NCI-H524 treated with DMSO at 0.1 percent for 48 hours (cell line): ENCODE measurements at regions not wholly inside any gene's neighbourhood (a gene's known extent, or its start where the extent isn't known, plus 50 kb on each side); places are given as distances from the start of the nearest gene placed in this dataset.
"Not testable (repeated sequence)": the region's sequence is repeated elsewhere in the genome, so short reads cannot be mapped to it uniquely, and the experiment has no call there.

Source experiments
- DNase-seq: peaks from one replicate; lab custom pipeline; 2025; lab: John Stamatoyannopoulos, UW

DNA sequence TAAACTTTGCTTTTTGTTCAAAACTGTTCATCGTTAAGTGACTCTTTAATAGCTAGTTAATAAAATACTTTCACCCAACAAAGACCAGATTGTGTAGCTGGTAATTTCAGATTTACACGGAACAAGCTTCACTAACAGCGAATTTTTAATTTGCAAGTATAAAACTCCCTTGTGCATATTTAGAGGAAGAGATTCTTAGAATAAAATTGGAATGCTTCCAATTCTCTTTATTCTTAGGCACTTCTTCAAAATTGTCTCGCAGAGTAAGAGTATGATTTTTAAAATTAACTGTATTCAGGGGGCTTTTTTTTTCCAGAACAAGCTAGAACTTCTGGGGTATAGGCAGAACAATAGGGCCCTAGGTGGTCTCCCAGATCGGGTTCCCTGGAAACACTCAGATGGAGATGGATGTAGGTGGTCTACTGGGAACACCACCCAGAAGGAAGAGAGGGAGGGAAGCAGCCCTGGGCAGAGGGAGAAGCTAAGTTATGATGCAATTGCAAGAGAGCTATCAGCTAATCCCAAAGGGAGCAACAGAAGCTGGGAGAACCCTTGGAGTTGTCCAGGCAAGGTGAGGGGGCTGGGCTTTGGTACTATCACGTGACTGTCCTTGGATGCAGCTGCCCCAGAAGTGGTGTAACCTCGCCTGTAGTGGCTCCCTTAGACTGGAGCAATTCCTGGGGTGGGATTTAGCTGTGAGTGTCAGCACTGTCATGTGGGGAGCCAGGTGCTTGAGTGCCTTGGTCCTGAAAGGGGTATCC, 151.7 kb upstream of the ASB18 start:
- DNase-seq = no peak

DNA sequence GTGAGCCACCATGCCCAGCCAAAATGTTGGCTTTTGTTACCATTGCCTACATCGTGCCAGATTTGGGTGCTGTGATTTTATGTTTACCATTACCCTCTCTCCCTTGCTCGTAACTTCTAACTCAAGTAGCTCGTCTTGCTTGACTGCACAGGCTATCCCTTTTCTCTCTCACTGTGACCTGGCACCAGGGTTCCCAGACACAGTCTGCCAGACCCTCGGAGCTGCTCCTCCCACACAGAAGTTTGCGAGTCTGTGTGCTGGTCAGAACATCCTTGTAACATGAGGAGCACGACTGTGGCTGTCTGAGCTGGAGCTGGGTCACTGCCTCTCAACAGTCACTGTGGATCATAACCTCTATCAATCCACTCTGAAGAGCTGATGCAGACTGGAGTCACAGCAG, 152.5 kb upstream of the ACKR3 start:
- no peak for DNase-seq

DNA sequence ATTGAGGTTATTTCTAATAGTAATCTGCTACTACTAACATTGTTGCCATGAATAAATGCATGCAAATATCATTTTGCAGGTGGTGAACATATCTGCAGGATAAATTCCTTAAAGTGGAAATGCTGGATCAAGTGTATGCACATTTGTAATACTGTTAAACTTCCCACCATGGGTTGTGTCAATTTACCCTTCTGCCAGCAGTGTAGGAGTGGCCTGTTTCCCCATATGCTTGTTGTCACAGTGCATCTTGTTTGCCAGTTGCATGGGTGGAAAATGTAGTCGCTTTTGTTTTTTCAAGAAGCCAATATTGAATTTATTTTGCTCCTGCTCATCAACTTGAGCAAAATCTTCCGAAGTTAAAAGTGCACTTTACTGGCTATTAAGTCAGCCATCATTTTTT, 139.0 kb upstream of the ACKR3 start:
- no peak for DNase-seq

DNA sequence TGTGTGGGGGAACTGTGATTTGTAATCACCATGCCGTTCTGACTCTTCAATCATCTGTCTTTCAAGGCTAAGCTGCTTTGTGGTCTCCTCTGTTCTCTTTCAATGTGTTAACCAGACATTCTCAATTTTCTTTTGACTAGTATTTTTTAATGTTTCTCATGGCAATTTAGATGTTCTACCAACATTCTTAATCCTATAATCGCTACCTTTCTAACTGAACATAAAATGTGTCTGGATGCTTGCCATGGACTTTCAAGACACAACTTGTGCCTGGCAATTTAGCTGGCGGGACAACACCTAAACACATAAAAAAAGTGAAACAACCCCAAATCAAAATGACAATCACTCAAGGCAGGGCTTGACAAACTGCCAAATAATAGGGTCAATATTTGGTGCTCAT, 135.0 kb upstream of the ACKR3 start:
- no peak for DNase-seq

DNA sequence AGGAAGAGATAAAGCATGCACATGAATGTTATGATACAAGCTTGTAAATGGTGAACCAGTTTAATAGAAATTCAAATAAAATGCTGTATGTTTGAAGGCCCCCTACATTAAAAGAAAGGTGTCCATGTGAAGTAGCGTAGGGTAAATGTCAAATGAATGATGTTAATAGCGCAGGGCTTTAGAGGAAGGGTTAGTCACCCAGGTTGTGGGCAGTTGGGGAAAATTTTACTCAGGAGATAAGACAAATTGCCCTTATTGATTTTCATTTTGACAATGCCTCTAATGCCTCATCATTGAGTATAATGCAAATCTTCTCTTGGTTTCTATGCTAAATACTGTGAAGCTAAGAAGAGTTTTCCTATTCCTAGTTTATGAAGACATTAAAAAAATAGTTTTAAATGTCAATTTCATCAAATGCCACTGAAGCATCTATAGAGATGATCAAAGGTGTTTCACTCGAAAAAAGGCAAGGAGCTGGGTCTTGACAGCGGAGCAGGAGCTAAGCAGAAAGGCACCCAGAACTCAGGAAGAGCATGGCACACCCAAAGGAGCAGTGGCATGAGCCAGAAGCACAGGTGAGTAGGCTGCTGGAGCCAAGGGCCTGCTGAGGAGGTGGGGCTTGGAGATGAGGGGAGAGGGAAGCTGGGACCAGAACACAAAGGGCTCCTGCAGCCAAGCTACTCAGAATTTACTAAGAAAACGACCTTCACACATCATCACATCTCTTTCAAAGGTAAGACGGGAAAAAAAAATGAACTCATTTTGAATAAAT, 129.3 kb upstream of the ACKR3 start:
- no peak for DNase-seq

DNA sequence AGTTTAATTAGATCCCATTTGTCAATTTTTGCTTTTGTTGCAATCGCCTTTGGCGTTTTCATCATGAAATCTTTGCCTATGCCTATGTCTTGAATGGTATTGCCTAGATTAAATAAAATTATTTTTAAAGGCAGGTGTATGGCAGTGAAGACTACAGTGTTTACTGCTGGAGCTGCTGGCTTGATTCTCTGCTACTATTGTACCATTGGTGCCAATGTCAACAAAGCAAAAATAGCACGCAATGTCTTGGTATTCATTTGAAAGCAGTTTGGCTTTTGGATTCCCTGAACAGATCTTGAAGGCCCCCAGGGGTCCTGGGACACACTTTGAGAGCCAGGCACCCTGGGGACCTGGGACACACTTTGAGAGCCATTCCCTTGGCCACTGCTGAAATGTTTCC, 125.4 kb upstream of the ACKR3 start:
- no peak for DNase-seq

DNA sequence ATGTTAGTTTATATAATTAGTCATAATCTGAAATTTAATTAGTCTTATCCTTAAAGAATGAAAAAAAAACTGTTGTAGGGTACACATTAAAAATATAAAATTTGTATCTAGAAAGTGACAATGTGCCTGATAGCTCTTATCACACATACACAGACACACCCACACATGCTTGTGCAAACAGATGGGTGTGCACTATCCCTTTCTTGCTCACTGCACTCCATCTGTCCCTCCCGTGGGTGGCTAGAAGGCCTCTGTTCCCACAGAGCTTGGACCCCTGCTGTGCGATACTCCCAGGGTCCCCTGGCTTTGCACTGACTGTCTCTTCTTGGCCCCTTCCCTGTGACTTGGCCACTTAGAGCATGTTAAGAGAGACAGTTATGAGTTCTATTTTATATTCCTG, 123.9 kb upstream of the ACKR3 start:
- DNase-seq = no peak

DNA sequence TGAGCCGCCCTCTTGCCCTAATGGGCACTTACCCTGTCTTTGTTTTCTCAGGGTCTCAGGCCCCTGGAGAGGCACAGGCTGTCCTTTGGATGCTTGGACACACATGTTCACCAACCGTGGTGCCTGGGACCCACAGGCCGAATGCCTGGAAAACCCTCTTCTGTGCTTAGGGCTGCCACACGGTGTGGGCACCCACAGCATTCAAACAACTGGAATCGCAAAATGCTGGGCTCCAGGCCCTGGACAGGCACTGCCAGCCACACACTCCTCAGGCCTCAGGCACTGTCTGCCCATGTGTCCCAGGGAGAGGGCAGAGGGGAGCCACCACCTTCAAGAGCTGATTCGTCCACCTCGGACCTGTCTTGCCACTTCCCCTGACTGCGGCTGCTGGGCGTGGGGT, 123.1 kb upstream of the ACKR3 start:
- no peak for DNase-seq

DNA sequence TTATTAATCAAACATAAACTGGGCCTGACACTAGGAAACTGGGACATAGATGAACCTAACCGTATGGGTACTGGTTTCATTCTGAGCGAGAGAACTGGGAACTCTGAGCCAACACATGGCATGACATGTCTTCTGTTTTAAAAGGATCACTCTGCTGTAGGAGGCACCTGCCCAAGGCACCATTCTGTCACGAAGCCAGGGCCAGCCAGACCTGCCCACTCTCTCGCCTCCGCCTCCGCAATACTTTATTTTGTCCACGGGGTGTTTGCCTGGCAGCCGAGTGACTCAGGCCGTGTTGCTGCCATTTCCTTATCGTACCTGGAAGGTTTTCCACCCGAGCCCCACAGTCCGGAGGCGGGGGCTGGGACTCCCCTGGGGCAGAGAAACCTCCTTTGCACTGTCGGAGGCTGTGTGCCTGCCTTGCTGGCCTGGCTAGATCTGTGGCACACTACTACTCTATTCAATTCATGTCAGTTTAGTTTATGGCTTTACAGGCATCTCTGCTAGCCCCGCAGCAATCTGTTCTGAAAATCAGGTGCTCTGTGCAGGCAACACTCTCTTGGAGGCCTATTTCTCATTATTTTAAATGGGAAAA, 120.4 kb upstream of the ACKR3 start:
- no peak for DNase-seq

DNA sequence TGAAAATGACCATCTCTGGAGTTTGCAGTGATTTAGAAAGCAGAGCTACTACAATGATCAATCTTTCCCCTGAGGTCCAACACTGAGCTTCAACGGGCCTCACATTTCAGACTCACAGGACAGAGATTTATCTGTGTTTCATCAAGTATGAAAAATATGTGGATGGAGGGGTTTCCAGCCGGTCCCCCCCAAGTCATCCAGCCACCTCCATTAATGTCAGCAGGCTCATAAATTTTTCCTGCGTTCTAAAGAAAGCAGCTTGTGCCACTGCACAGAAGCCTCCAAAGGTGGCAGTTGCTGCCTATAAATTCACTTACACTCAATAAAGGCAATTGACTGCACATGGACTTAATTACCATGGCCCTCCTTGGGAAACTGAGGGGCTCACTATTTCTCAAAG, 117.4 kb upstream of the ACKR3 start:
- no peak for DNase-seq

DNA sequence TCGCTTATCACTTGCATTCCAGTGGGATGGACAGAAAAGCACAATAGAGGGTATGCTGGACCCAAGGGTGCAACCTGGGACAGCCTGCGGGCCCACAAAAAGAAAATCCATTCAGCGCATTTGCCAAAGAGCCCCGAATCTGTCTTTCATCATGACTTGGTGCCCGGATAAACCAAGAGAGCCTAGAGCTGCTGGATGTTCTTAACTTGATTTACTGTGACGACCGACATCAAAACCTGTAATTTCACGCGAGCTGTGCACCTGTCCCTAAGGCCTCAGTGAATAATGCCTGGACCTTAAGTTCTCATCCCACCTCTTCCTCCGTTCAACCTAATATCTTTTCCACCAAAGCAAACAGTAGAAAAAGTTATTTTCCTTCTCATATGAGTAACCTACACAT, 115.5 kb upstream of the ACKR3 start:
- no peak for DNase-seq

DNA sequence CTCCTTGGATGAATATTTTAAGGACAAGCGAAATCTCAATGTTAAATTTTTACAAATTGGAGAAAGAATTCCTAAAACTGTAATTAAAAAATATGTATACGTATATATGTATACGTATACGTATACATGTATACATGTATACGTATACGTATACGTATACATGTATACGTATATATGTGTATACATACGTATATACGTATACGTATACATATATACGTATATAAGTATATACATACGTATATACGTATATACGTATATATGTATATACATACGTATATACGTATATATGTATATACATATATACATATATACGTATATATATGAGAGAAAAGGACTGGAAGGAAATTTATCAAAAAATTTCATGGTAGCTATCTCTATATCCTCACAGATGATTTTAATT, 110.2 kb upstream of the ACKR3 start:
- no peak for DNase-seq

DNA sequence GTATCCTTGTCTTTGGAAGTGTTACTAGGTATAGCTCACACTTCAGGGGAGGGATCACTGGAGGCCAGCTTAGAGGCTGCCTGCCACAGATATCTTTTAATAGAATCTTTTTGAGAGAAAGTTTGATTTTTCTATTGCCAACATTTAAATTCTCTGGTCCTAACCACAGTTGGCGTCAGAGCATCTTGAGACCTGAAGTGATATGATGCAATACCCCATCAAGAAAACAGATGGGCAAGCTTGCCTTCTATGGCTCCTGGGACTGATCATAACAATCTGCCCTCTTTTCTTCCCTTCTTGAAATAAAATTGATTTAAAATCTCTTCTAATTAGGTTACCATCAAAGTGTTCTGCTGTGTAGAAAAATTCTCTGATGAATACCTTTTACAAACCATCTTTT, 105.5 kb upstream of the ACKR3 start:
- DNase-seq = peak; percentile 15

DNA sequence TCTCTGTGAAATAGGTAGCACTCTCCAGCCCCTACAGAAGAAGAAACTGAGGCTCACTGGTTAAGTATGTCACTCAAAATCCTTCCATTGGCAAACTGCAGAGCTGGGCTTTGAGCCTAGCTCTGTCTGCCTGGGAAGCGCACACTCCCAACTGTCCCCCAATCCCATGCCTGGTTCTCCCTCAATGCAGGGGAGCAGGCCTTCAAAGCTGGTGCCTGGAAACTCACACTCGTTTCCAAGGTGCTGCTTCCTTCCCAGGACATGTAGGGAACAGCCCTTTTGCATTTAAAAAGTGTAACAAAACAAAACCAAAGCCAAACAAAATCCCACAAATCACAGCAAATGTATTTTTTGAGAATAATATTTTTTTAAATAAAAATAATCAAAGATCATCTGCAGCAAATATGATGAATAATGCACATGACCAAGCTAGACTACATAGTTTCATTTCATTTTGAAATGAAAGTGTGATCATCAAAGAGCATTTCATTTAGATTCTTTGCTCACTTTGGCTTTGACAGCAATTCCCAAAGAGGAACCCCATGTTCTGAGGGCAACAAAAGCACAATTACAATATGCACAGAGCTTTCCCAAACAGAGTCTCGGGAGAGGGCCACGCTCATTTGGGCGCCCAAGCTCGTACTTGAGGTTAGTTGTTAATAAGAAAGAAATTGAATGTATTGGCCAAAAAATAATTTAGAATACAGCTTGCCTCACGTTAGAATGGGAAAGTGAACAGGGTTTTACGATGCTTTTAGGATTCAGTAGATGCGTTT, 96.7 kb upstream of the ACKR3 start:
- DNase-seq = no peak

DNA sequence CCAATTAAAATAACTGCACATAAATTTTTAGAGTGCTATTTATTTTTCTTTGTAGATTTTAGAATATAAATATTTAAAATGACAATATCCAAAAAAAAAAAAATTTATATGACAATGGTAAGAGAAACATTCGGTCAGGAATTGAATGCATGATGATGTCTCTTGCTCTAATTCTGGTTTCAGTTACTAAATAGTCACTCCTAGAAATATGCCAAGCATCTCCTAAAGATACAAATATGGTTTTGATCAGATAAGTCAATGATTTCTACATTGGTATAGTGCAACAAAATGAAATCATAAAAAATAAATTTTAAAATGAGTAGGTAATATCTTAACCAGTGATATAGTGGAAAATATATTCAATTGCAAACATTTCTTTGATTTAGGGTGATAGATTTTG, 95.9 kb upstream of the ACKR3 start:
- no peak for DNase-seq

DNA sequence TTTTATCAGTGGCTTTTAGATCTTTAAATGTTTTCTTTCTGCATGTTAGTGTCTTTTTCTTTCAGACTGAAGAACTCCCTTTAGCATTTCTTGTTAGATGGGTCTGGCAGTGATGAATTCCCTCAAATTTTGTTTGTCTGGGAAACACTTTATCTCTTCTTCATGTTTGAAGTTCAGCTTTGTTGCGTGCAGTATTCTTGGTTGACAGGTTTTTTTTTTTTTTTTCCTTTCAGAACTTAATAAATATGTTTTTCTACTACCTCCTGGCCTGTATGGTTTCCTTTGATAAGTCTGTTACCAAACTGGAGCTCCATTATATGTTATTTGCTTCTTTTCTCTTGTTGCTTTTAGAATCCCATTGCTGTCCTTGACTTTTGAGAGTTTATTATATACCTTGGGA, 89.8 kb upstream of the ACKR3 start:
- no peak for DNase-seq

DNA sequence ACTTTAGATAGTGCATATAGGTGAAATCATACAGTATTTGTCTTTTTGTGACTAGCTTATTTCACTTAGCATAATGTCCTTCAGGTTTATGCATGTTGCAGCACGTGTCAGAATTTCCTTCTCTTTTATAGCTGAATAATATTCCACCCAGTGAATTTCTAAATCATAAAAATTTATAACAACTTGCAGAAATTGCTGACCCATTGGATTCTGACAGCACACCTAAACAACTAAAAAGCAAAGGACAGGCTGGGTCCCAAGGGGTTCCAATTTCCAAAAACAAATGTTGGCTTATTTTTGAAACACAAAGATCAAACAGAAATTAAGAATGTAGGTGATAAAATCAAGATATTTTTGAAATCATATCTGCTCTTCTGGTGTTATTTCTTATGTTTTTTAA, 86.5 kb upstream of the ACKR3 start:
- no peak for DNase-seq

DNA sequence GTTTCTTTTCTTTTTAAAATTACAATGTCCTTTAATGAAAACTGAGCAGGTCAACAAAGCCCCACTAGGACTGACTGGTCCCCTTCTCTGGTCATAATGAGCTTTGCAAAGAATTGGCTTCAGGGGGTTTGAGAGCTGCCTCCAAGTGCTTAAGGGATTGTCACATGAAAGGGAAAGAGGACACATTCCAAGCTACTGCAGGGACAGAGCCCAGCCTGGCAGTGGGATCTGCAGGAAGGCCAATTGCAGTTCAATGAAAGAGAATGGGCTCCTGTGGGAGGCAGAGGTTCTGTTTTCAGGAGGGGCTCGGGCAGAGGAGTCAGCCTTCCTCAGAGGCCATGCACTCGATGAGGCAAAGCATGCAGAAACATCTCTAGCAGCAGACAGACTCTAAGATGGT, 84.1 kb upstream of the ACKR3 start:
- no peak for DNase-seq

DNA sequence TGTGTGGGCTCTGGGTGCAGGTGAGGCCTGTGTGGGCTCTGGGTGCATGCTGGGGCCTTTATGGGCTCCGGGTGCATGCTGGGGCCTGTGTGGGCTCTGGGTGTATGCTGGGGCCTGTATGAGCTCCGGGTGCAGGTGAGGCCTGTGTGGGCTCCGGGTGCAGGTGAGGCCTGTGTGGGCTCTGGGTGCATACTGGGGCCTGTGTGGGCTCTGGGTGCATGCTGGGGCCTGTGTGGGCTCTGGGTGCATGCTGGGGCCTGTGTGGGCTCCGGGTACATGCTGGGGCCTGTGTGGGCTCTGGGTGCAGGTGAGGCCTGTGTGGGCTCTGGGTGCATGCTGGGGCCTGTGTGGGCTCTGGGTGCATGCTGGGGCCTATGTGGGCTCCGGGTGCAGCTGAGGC, 80.5 kb upstream of the ACKR3 start:
- not testable (repeated sequence) for DNase-seq

DNA sequence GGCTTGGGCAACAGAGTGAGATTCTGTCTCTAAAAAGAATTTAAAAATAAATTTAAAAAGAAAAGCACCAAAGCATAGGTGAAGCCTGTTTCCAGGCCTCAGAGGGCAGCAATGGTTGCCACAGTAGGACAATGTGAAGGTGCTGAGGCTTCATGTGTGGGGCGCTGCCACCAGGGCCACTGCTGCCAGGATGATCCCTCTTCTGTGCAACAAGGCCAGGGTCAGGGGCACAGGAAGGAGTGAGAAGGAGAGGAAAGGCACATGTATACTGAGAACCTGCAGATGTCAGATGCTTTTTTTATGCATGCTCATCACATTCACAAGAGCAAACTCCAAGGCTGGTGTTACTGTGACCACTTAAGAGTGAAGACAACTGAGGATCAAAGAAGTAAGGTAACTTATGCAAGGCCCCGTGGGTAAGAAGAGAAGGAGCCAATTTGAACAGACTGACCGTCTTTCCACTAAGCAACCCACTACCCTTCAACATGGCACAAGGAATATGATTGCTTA, 79.7 kb upstream of the ACKR3 start:
- no peak for DNase-seq

DNA sequence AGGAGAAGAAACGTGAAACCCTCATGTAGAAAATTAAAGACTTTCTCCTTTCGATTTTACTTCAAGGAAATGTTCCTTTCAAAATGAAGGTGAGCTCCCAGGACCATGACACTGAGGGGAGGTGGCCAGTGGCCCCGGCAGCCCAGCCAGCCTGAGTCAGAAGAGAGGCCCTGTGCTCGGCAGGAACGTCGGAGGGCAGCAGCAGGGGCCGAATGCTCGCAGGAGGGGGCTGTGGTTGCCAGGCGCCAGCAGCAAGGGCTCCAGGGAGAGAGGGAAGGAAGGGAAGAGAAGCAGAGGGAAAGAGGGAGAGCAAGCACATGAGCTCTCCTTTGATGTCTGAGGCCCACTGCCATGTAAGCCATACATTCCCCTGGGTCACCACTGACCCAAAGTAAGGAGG, 73.3 kb upstream of the ACKR3 start:
- no peak for DNase-seq

DNA sequence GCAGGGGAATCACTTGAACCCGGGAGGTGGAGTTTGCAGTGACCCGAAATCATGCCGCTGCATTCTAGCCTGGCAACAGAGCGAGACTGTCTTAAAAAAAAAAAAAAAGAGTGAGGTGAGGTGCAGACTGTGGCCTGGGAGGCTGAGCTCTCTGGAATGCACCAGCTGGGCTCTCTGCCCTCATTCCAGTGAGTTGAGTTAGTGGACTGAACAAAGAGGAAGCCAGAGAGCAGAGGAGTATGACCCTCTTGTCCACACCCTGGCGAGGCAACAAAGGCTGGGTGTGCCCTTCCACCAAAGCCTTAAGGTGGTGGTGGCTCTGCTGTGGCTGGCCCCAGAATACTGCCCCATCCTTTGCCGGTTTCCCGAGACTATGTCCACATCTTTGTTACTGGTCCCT, 71.3 kb upstream of the ACKR3 start:
- DNase-seq = no peak
